Calu3 (cell line): ENCODE measurements at regions not wholly inside any gene's neighbourhood (a gene's known extent, or its start where the extent isn't known, plus 50 kb on each side); places are given as distances from the start of the nearest gene placed in this dataset.

ENCODE experiments used
- BruUV-seq: library from RNA; stranded (reverse); fragments of 400-500 nt; replicated peaks from 2 replicates; lab custom pipeline; 2021; lab: Mats Ljungman, UMichigan
- CTCF ChIA-PET: fragments of 300-600 bp; sonication (Branson Sonifier 250); formaldehyde crosslinking; loops from one replicate; lab custom pipeline; 2022; ENCODE audit warnings: antibody characterized with exemption; lab: Charles Lee
- DNase-seq: peaks from one replicate; pipeline ENCODE4 v3.0.0; 2022
- H3K27ac Mint-ChIP-seq: one replicate; pipeline ENCODE4 v1.8.0; 2022; ENCODE audit warnings: mixed read lengths; ENCODE audit not compliant: unreplicated experiment
- H3K27me3 Mint-ChIP-seq: one replicate; pipeline ENCODE4 v1.8.0; 2022; ENCODE audit warnings: mixed read lengths; ENCODE audit not compliant: unreplicated experiment
- H3K36me3 Mint-ChIP-seq: one replicate; pipeline ENCODE4 v1.8.0; 2022; ENCODE audit warnings: mild to moderate bottlenecking, moderate library complexity, mixed read lengths; ENCODE audit not compliant: insufficient read depth, unreplicated experiment
- H3K4me1 Mint-ChIP-seq: one replicate; pipeline ENCODE4 v1.8.0; 2022; ENCODE audit warnings: mild to moderate bottlenecking, low read depth, mixed read lengths; ENCODE audit not compliant: unreplicated experiment
- H3K4me3 Mint-ChIP-seq: one replicate; pipeline ENCODE4 v1.8.0; 2022; ENCODE audit warnings: mild to moderate bottlenecking, low read depth, moderate library complexity, mixed read lengths; ENCODE audit not compliant: unreplicated experiment
- H3K9me3 Mint-ChIP-seq: one replicate; pipeline ENCODE4 v1.8.0; 2022; ENCODE audit warnings: low read depth, mixed read lengths; ENCODE audit not compliant: unreplicated experiment
- intact Hi-C: fragments of 100-400 bp; cut with micrococcal nuclease; formaldehyde crosslinking; loops from one replicate; pipeline ENCODE4 v1.10.0; 2022; ENCODE audit not compliant: unreplicated experiment
- TF ChIP-seq, protein P1 (sequence below): fragments of 200-600 bp; IDR thresholded peaks from one replicate; pipeline ENCODE4 v1.8.0; 2022; ENCODE audit warnings: antibody characterized with exemption; ENCODE audit not compliant: unreplicated experiment

DNA sequence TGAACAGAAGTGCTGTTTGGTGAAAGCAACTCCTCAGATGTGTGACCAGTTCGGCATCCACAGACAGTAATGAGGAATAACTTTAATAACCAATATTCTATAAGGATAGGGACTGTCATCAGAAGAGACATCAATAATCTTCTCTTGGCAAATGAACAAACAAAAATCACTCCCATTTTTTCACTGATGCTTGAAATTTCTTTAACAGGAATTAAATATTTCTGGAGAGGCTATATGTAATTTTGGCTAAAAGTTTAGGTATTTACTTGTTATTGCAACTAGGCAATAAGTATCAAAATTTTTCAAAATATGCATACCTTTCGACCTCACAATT lies 121.6 kb upstream of the EEA1 start:
- Mint-ChIP-seq H3K36me3 (no peaks in the 10 kb centered on the region), H3K9me3 (peaks cover 4% of the 10 kb centered on the region), H3K27me3 (no peaks in the 10 kb centered on the region), H3K4me3 (no peak overlapping the region), H3K27ac (peak overlapping the region; percentile 10), H3K4me1 (peaks cover 32% of the 10 kb centered on the region)
- DNase-seq, result no peak
- intact Hi-C loops, result no loop called here
- TF ChIP-seq, protein P1, sequence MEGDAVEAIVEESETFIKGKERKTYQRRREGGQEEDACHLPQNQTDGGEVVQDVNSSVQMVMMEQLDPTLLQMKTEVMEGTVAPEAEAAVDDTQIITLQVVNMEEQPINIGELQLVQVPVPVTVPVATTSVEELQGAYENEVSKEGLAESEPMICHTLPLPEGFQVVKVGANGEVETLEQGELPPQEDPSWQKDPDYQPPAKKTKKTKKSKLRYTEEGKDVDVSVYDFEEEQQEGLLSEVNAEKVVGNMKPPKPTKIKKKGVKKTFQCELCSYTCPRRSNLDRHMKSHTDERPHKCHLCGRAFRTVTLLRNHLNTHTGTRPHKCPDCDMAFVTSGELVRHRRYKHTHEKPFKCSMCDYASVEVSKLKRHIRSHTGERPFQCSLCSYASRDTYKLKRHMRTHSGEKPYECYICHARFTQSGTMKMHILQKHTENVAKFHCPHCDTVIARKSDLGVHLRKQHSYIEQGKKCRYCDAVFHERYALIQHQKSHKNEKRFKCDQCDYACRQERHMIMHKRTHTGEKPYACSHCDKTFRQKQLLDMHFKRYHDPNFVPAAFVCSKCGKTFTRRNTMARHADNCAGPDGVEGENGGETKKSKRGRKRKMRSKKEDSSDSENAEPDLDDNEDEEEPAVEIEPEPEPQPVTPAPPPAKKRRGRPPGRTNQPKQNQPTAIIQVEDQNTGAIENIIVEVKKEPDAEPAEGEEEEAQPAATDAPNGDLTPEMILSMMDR, result no peak
- BruUV-seq, result no TSS peak
- CTCF ChIA-PET, result no interaction called here

DNA sequence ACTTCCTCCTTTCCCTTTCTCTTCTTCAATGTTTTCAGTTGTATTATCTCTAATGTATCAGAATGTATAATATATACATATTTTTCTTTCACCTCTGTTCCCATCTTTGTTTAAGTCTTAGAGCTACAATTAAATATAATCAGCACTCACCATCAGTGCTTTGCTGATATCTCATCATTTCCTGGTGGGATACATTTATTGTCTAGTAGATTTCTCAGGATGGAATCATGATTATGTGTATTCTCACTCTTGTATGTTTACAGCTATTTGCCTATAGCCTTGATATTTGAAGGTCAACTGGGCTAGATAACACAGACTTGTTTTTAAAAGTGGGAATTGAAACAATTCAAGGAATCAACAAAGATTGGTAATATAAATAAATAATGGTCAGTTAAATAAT lies 124.9 kb upstream of the EEA1 start:
- no peaks in the 10 kb centered on the region for H3K36me3 Mint-ChIP-seq
- intact Hi-C loops, result no loop called here
- no peak overlapping the region for H3K4me3 Mint-ChIP-seq
- BruUV-seq, result no TSS peak
- no peaks in the 10 kb centered on the region for H3K27me3 Mint-ChIP-seq
- no peak overlapping the region for H3K27ac Mint-ChIP-seq
- TF ChIP-seq, protein P1, result no peak
- H3K9me3 Mint-ChIP-seq, result no peaks in the 10 kb centered on the region
- no peak for DNase-seq
- peaks cover 17% of the 10 kb centered on the region for H3K4me1 Mint-ChIP-seq
- CTCF ChIA-PET, result no interaction called here

DNA sequence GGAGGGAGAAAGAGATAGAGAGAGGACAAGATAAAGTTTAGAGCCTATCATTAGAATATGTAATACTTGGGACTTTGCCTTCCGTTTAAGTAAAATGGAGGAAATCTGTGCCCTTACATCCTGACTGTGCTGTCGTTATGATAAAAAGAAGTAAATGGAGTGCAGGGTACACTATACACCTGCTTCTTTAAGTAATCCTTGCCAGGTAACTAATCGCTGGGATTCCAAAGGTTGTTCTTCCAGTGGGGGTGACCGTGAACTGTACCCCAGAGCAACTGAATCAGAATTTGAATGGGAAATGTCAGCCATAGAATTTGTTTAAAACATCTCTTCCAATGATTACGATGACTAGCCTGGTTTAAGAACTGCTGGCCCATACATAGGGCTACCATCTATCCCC lies 126.1 kb upstream of the EEA1 start:
- CTCF ChIA-PET, result no interaction called here
- Mint-ChIP-seq H3K4me3 (no peak overlapping the region), H3K27ac (no peak overlapping the region), H3K36me3 (no peaks in the 10 kb centered on the region), H3K4me1 (peaks cover 5% of the 10 kb centered on the region), H3K9me3 (no peaks in the 10 kb centered on the region), H3K27me3 (no peaks in the 10 kb centered on the region)
- BruUV-seq, result no TSS peak
- intact Hi-C loops, result no loop called here
- TF ChIP-seq, protein P1, result no peak
- no peak for DNase-seq

DNA sequence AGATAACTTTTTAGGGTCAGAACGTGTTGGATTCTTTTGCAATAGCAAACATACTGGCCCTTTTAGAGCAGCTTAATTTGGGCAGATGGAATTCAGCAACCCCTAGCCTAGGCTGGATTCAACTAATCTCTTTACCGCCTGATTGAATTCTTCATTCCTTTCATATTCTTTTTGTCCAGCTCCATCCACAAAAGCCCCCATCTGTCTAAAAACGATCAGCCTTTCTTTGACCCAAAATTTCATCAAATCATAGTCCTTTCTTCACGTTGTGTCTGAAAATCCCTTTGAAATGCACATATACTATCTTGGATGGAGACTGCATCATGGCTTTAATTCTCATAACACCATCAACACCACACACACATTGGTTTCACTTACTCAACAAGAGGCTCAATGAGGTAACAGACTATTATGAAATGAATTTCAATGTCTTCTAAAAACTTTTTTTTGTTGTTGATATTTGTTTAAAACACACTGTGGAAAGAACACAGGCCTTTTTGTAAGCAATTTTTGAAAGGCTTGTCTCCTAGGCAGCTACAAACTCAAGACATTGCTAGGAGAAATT lies 128.0 kb upstream of the EEA1 start:
- BruUV-seq, result no TSS peak
- intact Hi-C loops, result no loop called here
- Mint-ChIP-seq H3K27ac (no peak overlapping the region), H3K27me3 (peaks cover under 1% of the 10 kb centered on the region), H3K9me3 (no peaks in the 10 kb centered on the region), H3K36me3 (no peaks in the 10 kb centered on the region), H3K4me3 (no peak overlapping the region), H3K4me1 (no peaks in the 10 kb centered on the region)
- DNase-seq, result no peak
- TF ChIP-seq, protein P1, result no peak
- CTCF ChIA-PET, result no interaction called here
